ENCODE measurements at regions not wholly inside any gene's neighbourhood (a gene's known extent, or its start where the extent isn't known, plus 50 kb on each side); places are given as distances from the start of the nearest gene placed in this dataset.
"Not testable (repeated sequence)": the region's sequence is repeated elsewhere in the genome, so short reads cannot be mapped to it uniquely, and the experiment has no call there.

DNA sequence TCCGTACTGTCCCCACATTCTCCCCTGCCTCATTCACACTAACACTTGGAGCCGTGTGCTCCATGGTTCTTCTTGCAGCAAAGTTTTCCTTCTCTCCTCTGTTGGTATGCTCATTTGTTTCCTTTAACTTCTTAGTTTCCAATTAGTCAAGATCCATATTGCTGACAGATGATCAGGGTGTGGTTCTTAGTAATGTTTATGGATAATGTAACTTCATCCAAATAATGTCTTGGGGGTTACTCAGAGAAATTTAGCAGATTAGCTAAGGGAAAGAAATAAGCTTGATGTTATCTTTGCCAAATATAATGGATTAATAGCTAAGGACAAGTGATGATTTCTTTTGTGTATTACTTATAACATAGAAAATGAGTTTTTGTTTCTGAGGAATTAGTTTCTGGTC, 174.4 kb downstream of the NUFIP1 start:
- no peak for DNase-seq (ENCODE audit: extremely low read depth in 1 of 2, low read depth in 1 of 2)

DNA sequence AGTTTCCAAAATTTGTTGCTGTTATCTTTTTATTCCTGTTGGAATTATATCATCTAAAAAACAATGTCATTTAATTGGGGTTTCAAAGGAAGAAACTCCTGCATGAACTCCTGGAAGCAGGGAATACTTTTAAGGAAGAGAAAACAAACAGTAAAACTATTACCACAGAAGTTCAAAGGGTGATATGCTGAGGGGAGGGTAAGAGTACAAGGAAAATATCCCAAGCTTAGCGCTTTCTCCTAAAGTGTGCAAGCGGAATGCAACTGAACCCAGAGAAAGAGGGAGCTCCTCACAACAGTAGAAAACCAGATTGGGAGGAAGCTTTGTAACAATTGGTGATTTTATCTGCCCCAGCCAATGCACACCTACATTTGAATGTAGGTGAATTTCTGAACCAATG, 175.1 kb downstream of the NUFIP1 start:
- DNase-seq (ENCODE audit: extremely low read depth in 1 of 2, low read depth in 1 of 2): no peak

DNA sequence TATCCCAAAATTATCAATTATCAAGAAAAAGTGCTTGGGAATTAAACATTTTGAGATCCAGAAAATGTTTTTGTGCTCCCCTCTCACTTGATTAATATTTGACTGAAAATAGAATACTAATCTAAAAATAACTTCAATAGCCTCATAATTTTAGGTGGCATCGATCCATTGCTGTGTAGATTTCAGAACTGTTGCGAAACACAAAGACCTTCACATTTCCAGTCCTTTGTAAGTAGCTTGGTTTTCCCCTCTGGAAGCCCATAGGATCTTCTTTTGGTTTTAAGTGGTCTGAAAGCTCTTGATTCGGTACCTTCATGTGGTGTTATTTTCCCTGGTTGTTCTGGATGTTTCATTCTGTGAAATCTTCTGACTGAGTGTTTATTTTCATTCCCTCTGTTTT, 176.5 kb downstream of the NUFIP1 start:
- DNase-seq (ENCODE audit: extremely low read depth in 1 of 2, low read depth in 1 of 2): no peak

DNA sequence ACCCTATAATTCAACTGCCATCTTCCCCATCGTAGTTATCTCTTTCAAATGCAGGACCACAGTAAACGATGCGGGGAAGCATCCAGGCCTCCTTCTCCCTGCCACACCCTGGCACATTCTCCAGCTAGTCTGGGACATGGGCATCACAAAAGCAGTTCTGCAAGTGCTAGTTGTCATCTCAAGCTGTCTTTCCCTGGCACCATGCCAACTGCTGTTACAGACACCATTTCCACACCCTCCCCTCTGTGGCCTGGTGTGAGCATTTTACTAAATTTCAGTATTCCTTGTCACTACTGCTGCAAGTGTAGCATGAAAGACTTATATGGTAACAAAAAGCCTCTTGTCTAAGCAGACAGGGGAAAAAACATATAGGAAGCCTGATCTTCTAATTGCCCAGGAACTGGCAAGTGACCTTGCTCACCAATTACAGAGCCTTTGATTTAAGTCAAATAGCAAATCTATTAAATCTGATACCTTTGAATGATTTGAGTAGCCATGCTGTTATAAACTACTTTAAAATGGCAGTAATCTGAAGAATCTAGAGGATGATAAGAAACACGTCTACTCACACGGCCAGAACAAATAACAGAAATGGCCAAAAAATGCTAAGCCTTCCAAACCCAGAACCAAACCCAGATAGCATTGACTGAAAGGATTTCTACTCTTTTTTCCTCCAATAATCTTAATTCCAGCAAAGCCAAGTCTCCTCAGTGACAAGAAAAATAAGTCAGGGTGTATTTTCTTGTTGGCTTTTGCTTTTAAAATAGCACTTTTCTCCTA, 179.0 kb downstream of the NUFIP1 start:
- no peak for DNase-seq (ENCODE audit: extremely low read depth in 1 of 2, low read depth in 1 of 2)

DNA sequence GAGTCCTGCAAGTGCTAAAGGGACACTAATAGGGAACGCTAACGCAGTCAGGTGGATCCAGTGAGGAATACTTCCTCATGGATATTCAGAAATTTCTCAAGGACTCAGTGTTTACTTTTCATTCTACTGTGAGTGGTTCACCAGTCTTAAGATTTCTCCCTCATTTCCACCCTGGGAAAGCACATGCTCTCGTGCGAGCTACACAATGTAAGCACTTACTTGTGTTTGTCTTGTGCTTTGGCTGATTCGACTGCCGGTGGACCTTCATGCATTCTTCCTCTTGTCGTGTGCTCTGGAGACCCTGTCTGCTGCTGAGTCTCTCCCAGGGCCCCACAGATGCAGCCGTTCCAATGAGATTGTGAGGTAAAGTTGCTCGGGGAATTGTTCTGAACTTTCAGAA, 180.1 kb downstream of the NUFIP1 start:
- DNase-seq (ENCODE audit: extremely low read depth in 1 of 2, low read depth in 1 of 2): no peak

DNA sequence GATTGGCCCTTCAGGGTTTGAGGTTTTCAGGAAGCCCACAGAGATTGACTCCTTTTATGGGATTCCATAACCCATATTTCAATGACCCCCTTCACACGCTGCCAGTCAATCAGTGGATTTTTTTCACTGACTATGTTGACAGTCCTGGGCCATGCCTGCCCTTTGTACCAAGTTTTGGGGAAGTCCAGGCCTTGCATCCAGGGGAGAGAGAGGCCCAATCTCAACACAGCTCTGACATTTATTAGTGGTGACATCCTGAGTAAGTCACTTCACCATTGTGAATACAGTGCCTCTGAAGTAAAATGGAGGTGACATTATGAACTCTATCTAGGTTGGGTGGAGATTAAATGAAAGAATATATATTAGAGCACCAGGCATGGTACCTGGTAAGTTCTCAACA, 181.1 kb downstream of the NUFIP1 start:
- no peak for DNase-seq (ENCODE audit: extremely low read depth in 1 of 2, low read depth in 1 of 2)

DNA sequence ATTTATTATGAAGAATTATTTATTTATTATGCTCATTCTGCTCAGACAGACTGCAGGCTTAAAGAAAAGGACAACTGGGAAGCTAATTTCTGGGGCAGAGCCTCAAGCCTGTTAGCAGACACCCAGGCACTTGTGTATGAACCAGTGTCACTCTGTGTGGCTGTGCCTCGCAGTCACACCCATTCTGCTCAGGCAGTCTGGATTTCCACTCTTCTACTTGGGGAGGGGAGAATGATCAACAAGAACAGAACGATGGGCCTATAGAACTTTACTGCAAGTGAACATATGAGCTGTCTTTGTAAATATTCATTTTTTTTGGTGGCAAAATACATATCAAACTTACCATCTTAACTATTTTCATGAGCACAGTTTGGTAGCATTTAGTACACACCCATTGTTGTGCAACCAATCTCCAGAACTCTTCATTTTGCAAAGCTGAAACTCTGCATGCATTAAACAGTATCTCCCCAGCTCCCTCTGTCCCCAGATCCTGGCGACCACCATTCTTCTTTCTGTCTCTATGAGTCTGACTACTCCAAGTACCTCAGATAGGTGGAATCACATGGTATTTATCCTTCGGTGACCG, 181.7 kb downstream of the NUFIP1 start:
- DNase-seq (ENCODE audit: extremely low read depth in 1 of 2, low read depth in 1 of 2): no peak

DNA sequence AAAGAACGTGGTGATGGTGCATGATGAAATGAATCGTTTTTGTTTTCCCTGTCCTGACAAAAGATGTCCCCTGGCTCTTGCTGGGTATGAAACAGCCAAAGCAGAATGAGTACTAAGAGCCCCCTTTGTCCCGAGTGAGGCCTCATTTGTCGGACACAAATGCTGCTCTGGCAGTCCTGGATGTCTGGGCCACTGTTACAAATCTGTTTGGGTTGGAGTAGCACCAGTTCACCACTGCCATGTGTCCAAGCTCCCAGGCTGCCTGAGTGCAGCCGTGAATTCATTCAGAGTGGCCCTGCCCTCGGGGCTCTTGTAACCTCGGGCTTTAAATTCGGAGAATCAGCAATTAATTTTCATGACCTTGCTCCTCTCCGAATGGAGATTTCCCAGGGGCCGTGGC, 182.4 kb downstream of the NUFIP1 start:
- no peak for DNase-seq (ENCODE audit: extremely low read depth in 1 of 2, low read depth in 1 of 2)

DNA sequence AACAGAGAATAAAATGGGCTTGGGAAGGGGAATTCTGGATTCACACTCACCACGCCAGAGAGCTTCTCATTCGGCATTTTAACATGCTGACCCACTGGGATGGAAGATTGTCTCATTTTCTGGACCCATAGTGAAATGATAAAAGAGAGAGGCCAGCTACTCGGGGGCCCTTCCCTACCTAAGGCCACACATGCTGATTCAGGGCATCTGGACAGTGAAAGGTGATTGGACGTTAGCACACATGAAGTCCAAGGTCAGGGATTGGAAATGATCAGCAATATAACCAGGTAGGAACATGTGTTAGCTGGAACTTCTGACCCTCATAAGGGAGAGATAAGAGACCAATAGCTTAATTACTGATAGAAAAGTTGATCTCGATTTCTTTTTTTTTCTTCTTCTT, 183.7 kb downstream of the NUFIP1 start:
- DNase-seq (ENCODE audit: extremely low read depth in 1 of 2, low read depth in 1 of 2): no peak

DNA sequence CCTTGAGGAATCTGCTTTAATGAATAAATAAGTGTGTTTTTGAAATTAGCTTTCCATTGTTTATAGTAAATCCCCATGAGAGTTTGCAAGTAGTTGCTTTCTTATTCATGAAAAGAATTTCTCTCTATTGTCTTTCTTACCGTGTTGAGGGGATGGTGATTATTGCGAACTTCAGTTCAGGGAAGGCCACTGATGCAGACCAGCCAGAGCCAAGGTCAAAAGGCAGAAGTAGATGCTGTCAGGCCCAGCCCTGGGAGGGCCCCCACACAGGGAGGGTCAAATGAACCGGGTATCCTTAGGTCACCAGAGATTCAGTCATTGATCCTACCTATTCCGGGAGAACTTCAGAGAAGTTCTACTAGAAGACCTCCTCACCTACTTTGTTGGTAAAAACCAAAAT, 185.9 kb downstream of the NUFIP1 start:
- no peak for DNase-seq (ENCODE audit: extremely low read depth in 1 of 2, low read depth in 1 of 2)

DNA sequence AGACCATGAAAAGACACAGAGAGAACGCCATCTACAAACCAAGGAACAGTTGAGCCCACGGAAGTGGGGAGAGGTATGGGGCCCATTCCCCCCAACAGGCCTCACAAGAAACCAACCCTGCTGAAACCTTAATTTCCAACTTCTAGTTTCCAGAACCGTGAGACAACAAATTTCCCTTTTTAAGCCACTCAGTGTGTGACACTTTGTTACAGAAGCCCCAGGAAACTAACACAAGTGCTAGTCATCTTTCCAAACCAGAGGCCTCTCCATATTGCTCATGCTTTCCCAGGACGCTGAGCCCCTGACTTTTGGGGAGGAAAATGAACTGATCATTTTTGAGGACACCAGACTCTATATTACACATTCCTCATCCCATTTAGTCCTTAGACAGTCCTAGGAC, 186.8 kb downstream of the NUFIP1 start:
- no peak for DNase-seq (ENCODE audit: extremely low read depth in 1 of 2, low read depth in 1 of 2)

DNA sequence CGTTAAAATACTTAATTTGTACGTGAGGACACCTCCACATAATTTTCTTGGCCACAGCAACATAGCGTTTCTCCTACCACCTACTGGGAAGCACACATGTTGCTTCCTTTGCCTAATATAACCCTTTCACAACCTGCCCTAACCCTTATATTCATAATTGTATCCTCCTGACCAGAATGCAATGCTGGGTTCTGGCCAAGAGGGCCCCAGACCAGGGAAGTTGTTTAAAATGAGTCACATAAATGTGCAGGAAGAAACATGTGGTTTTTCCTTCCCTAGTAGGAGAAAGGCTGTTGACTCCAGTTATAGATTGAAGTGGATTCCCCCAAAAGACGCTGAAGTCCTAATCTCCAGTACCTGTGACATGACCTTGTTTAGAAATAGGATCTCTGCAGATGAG, 187.3 kb downstream of the NUFIP1 start:
- DNase-seq (ENCODE audit: extremely low read depth in 1 of 2, low read depth in 1 of 2): no peak

DNA sequence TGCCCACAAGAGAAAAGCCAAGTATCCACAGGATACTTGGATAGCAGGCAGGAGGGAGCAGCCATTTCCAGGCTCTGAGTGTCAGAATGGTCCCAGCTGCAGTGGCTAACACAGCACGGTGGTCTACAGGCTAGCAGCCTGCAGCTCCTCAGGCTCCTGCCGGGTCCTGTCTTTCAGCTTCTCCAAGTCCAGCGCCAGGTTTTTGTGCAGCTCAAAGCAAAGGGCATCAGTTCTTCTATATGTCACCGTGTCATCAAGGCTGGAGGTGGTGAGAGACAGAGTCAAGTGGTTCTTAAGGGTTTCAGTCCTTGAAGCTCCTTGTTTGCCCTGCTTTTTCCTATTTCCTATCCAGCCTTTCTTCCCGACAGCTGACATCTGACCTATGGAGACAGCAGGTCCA, 188.6 kb downstream of the NUFIP1 start:
- DNase-seq (ENCODE audit: extremely low read depth in 1 of 2, low read depth in 1 of 2): no peak

DNA sequence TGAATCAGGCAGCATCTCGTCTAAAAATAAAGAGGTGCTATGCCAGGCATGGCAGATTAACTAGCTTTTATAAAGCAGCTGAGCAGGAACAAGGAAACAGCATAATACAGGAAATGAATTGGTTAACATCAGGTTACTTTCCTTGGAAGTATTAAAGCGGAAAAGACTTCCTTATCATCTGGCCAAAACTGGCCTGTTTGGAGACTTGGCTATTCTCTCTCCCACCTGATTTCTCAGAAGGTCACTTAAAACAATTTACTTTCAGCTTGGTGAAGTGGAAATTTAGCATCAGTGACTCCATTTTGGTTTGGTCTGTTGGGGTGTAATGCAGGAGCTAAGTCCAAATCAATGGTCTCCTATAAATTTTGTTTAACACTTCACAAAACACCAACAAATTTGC, 191.6 kb downstream of the NUFIP1 start:
- no peak for DNase-seq (ENCODE audit: extremely low read depth in 1 of 2, low read depth in 1 of 2)

DNA sequence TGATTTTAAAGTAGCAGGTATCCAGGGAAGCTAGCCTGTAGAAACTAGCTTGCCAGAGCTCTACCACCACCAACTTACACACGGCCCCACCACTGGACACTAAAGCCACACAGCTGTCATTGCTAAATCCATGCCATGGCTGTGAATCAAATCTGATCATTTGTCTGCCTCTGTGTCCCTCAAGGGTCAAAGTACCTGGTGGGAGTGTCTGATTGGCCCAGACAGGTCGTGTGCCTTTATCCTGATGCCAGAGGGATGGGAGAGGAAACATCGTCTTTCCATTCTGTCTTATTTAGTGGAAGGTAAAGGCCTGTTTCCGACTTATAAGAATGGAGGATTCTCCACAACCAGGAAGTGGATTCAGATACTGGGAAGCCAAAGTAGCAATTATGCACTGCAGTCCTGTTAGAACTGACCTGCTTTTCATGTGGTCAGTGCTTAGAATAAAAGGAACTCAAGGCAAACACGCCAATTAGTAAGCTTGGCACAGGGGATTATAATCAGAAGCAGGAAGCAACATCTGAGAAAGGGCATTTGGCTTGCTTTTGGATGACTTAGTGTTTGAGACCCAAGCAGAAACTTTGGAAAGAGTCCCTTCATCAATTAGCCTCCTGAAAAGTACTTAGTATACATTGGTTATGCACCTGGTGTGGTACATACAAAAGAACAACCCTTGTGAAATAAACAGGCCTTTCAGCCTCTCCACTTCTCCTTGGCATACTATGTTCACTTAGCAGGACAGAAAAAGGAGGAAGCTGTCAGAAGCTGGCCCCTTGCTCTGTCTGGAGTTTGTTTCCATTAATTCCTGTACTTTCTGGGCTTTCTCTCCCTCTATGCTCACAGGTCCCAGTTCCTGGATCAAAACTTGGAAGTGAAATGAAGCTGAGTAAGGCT, 192.4 kb downstream of the NUFIP1 start:
- DNase-seq (ENCODE audit: extremely low read depth in 1 of 2, low read depth in 1 of 2): no peak

DNA sequence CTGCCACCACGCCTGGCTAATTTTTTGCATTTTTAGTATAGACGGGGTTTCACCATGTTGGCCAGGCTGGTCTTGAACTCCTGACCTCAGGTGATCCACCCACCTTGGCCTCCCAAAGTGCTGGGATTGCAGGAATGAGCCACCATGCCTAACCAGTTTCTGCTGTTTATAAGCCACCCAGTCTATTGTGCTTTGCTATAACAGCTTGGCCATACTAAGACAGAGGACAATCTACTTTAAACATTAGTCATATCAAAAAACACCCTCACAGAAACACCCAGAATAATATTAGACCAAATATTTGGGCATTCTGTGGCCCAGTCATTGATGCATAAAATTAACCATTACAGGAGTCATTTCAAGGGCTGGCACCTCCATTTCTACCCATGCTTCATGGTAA, 193.2 kb downstream of the NUFIP1 start:
- not testable (repeated sequence) for DNase-seq (ENCODE audit: extremely low read depth in 1 of 2, low read depth in 1 of 2)

DNA sequence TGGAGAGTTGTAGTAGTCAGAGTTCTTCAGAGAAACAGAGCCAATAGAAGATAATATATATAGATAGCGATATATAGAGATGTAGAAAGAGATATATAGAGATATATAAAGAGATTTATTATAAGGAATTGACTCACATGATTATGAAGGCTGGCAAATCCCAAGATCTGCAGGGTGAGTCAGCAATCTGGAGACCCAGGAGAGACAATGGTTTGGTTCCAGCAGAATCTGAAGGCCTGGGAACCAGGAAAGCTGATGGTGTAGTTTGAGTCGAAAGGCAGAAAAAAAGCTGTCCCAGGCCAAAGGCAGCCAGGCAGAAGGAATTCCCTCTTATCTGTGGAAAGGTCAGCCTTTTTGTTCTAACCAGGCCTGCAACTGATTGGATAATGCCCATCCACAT, 194.1 kb downstream of the NUFIP1 start:
- no peak for DNase-seq (ENCODE audit: extremely low read depth in 1 of 2, low read depth in 1 of 2)

DNA sequence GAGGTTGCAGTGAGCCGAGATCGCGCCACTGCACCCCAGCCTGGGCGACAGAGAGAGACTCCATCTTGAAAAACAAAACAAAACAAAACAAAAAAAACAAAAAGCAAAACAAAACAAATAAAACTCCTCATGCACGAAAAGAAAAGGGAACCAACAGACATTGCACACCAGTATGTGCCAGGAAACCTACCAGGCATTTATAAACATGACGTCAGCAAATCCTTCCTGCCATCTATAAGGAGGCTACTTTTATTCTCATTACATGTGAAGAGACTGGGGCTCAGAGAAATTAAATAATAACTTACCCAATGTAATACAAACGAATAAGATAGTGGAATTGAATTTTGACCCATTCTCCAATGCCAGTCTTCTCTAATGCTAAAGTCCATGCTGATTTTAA, 197.2 kb downstream of the NUFIP1 start:
- DNase-seq (ENCODE audit: extremely low read depth in 1 of 2, low read depth in 1 of 2): no peak

DNA sequence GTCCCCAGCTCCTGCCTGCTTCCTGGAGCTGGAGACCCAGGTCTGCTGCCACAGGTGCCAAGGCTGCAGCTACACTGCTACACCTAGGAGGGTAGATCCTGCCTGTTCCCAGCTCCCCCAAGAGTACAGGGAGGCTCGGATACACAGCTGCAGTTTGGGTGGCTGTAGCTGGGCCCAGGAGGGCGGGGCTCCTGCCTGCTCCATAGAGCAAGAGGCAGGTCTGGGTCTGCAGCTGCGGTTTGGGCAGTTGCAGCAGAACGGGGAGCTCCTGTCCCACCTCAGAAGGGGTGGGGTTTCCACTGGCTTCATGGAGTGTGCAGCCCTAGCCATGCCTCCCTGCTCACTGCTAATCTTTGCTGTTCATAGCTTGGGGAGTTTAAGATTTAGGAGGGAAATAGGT, 199.0 kb downstream of the NUFIP1 start:
- DNase-seq (ENCODE audit: extremely low read depth in 1 of 2, low read depth in 1 of 2): no peak

DNA sequence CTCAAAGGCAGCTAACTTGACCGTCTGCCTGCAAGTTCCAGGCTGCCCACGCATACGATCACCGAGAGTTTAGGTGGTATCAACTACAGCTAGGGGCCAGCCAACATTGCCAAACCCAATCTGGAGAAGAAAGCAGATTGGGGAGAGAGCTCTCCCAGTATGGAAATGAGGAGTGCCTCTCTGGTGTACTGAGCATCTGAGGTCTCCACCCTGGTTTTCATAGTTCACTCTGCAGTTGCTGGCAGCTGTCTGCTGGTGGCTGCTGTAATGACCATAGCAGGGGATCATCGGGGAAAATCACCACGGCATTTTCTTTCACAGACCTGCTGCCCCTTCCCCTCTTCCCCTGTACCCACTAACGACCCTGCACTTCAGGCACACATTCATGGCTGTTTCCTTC, 201.7 kb downstream of the NUFIP1 start:
- DNase-seq (ENCODE audit: extremely low read depth in 1 of 2, low read depth in 1 of 2): no peak

DNA sequence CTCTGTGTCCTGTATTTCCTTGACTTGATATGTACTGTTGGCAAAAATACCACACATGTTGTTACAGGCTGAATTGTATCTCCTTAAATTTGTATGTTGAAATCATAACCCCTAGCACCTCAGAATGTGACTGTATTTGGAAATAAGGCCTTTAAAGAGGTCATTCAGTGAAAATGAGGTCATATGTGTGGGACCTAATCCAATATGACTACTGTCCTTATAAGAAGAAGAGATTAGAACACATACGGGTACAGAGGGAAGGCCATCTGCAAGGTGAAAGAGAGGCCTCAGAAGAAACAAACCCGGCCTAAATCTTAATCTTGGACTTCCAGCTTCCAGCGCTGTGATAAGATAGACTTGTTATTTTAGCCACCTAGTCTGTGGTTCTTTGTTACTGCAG, 202.5 kb downstream of the NUFIP1 start:
- no peak for DNase-seq (ENCODE audit: extremely low read depth in 1 of 2, low read depth in 1 of 2)

DNA sequence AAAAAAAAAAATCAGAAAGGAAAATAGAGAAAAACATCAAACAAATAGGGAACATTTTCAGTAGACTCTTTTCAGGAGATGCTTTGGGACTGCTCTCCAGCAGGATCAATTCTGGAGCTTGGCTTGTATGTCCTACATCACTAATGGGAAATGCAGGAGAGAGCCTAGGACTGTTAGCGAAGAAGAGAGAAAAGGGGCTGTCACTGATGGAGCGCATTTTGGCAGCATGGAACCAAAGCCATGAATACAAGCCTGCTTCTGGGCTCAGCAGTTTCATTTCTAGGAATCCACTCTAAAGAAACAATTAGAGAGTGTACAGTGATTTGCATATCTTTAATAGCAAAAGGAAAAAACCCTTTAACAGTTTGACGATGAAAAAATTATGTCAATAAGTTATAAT, 203.9 kb downstream of the NUFIP1 start:
- DNase-seq (ENCODE audit: extremely low read depth in 1 of 2, low read depth in 1 of 2): no peak
